Endodermal cell (in vitro differentiated cells): ENCODE measurements at regions not wholly inside any gene's neighbourhood (a gene's known extent, or its start where the extent isn't known, plus 50 kb on each side); places are given as distances from the start of the nearest gene placed in this dataset.

Experiments used
- DNase-seq: peaks from one replicate; pipeline ENCODE4 v3.0.0-alpha.2; 2017
- H3K27ac ChIP-seq: 2 replicates; pipeline ENCODE4 v1.5.1; 2013; ENCODE audit warnings: mild to moderate bottlenecking, low read depth, low read length, moderate library complexity
- H3K27me3 ChIP-seq: 2 replicates; pipeline ENCODE4 v1.6.1; 2013; ENCODE audit warnings: mild to moderate bottlenecking, low read length, moderate library complexity; ENCODE audit not compliant: insufficient read depth, control insufficient read depth, poor library complexity, severe bottlenecking
- H3K36me3 ChIP-seq: 2 replicates; pipeline ENCODE4 v1.7.0; 2013; ENCODE audit warnings: mild to moderate bottlenecking, low read length, moderate library complexity; ENCODE audit not compliant: control insufficient read depth, insufficient read depth
- H3K4me1 ChIP-seq: one replicate; pipeline ENCODE4 v1.7.0; 2013; ENCODE audit warnings: low read length; ENCODE audit not compliant: control insufficient read depth, insufficient read depth
- H3K4me3 ChIP-seq: 2 replicates; pipeline ENCODE4 v1.5.1; 2013; ENCODE audit warnings: mild to moderate bottlenecking, low read length, moderate library complexity
- H3K9ac ChIP-seq: 2 replicates; pipeline ENCODE4 v1.6.1; 2013; ENCODE audit warnings: mild to moderate bottlenecking, low read length, moderate library complexity; ENCODE audit not compliant: poor library complexity, severe bottlenecking; ENCODE audit errors: extremely low read depth
- H3K9me3 ChIP-seq: 2 replicates; pipeline ENCODE4 v1.6.1; 2013; ENCODE audit warnings: mild to moderate bottlenecking, low read length, moderate library complexity; ENCODE audit not compliant: control insufficient read depth
- H3K27ac Mint-ChIP-seq: 2 replicates; pipeline ENCODE4 v1.8.0; 2020; ENCODE audit warnings: mixed read lengths
- H3K27me3 Mint-ChIP-seq: 2 replicates; pipeline ENCODE4 v1.8.0; 2021; ENCODE audit warnings: mild to moderate bottlenecking, mixed read lengths; ENCODE audit not compliant: insufficient read depth
- H3K36me3 Mint-ChIP-seq: 2 replicates; pipeline ENCODE4 v1.8.0; 2020; ENCODE audit warnings: low read depth, mixed read lengths
- H3K4me1 Mint-ChIP-seq: 2 replicates; pipeline ENCODE4 v1.8.0; 2020; ENCODE audit warnings: mixed read lengths
- H3K4me3 Mint-ChIP-seq: 2 replicates; pipeline ENCODE4 v1.8.0; 2020; ENCODE audit warnings: mild to moderate bottlenecking, moderate library complexity, mixed read lengths
- H3K9me3 Mint-ChIP-seq: 2 replicates; pipeline ENCODE4 v1.8.0; 2020; ENCODE audit warnings: mild to moderate bottlenecking, mixed read lengths
- WGBS, 2 experiments: methylation state at CpG; one replicate each; pipeline versions ENCODE4 v1.1.5 to v1.1.7; 2013; ENCODE audit warnings: missing lambda C conversion rate in 2 of 2, mixed read lengths in 1 of 2; ENCODE audit not compliant: insufficient coverage in 1 of 2, insufficient read length in 1 of 2; 5-methylcytosine and 5-hydroxymethylcytosine counted together
- TF ChIP-seq, protein P1 (sequence below): fragments of 200-600 bp; sonication (generic); conservative IDR thresholded peaks from 2 replicates; pipeline ENCODE4 v1.5.0; 2021; ENCODE audit warnings: antibody characterized with exemption, mild to moderate bottlenecking

GRCh38 chr5:74085782-74086181 is 459.8 kb downstream of the ARHGEF28 start:
- H3K4me1 Mint-ChIP-seq = peaks cover 48% of the 10 kb centered on the region
- no peaks in the 10 kb centered on the region for H3K27me3 Mint-ChIP-seq
- 81 to 86% methylated on average over 2 of the region's 2 CpGs for WGBS, 2 experiments
- Histone ChIP-seq H3K36me3 (no peaks in the 10 kb centered on the region), H3K9ac (no peak overlapping the region), H3K27ac (no peak overlapping the region), H3K4me1 (peaks cover 16% of the 10 kb centered on the region), H3K27me3 (no peaks in the 10 kb centered on the region), H3K4me3 (no peak overlapping the region), H3K9me3 (no peaks in the 10 kb centered on the region)
- DNase-seq = peak; percentile 56
- no peak overlapping the region for H3K4me3 Mint-ChIP-seq
- TF ChIP-seq, protein P1, sequence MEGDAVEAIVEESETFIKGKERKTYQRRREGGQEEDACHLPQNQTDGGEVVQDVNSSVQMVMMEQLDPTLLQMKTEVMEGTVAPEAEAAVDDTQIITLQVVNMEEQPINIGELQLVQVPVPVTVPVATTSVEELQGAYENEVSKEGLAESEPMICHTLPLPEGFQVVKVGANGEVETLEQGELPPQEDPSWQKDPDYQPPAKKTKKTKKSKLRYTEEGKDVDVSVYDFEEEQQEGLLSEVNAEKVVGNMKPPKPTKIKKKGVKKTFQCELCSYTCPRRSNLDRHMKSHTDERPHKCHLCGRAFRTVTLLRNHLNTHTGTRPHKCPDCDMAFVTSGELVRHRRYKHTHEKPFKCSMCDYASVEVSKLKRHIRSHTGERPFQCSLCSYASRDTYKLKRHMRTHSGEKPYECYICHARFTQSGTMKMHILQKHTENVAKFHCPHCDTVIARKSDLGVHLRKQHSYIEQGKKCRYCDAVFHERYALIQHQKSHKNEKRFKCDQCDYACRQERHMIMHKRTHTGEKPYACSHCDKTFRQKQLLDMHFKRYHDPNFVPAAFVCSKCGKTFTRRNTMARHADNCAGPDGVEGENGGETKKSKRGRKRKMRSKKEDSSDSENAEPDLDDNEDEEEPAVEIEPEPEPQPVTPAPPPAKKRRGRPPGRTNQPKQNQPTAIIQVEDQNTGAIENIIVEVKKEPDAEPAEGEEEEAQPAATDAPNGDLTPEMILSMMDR = no peak
- no peaks in the 10 kb centered on the region for H3K36me3 Mint-ChIP-seq
- peak overlapping the region; percentile 84 for H3K27ac Mint-ChIP-seq
- H3K9me3 Mint-ChIP-seq = no peaks in the 10 kb centered on the region

DNA sequence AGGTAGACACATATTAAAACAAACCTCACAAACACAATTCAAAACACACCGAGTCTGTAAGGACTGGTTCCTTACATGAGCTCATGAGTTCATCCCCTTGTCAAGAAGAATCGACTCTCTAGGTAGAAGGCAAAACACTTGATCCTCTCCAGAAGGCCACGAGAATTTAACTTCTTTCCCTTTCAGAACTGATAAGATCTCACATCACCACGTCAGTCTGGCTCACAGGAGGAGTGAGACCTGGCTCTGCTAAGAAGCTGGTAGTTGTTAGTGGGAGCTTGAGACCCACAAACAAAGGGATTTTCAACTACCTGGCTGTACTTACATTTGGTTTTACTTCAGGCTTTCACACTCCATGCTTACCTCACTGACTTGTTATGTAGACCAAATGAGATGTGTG is 459.2 kb downstream of the ARHGEF28 start:
- Histone ChIP-seq H3K9ac (no peak overlapping the region), H3K36me3 (no peaks in the 10 kb centered on the region), H3K4me1 (peaks cover 19% of the 10 kb centered on the region), H3K27me3 (no peaks in the 10 kb centered on the region), H3K9me3 (no peaks in the 10 kb centered on the region), H3K27ac (no peak overlapping the region), H3K4me3 (no peak overlapping the region)
- no peaks in the 10 kb centered on the region for H3K36me3 Mint-ChIP-seq
- TF ChIP-seq, protein P1 = no peak
- H3K4me1 Mint-ChIP-seq = peaks cover 53% of the 10 kb centered on the region
- no peak overlapping the region for H3K4me3 Mint-ChIP-seq
- no peaks in the 10 kb centered on the region for H3K9me3 Mint-ChIP-seq
- H3K27me3 Mint-ChIP-seq = no peaks in the 10 kb centered on the region
- WGBS, 2 experiments = 78% methylated on average over 4 of the region's 4 CpGs; no CpG with 5 or more reads in 1 of the 2 experiments
- peak overlapping the region; percentile 84 for H3K27ac Mint-ChIP-seq
- peak; percentile 56 for DNase-seq

- no peak overlapping the region for H3K27ac ChIP-seq
- no peak overlapping the region for H3K4me3 ChIP-seq
- H3K4me1 ChIP-seq = peaks cover 19% of the 10 kb centered on the region
- H3K27me3 Mint-ChIP-seq = no peaks in the 10 kb centered on the region
- WGBS, 2 experiments = 60 to 63% methylated on average over 3 of the region's 3 CpGs
- H3K4me3 Mint-ChIP-seq = no peak overlapping the region
- H3K9me3 Mint-ChIP-seq = no peaks in the 10 kb centered on the region
- TF ChIP-seq, protein P1 = no peak
- no peak overlapping the region for H3K9ac ChIP-seq
- no peak for DNase-seq
- H3K9me3 ChIP-seq = no peaks in the 10 kb centered on the region
- no peaks in the 10 kb centered on the region for H3K36me3 ChIP-seq
- H3K36me3 Mint-ChIP-seq = no peaks in the 10 kb centered on the region
- H3K4me1 Mint-ChIP-seq = peaks cover 57% of the 10 kb centered on the region
- no peak overlapping the region for H3K27ac Mint-ChIP-seq
- H3K27me3 ChIP-seq = no peaks in the 10 kb centered on the region
Measured at GRCh38 chr5:74083096-74083791, 457.2 kb downstream of the ARHGEF28 start.
